ENCODE measurements at regions not wholly inside any gene's neighbourhood (a gene's known extent, or its start where the extent isn't known, plus 50 kb on each side); places are given as distances from the start of the nearest gene placed in this dataset.

- no peak for ATAC-seq
- 33% methylated on average over 1 of the region's 3 CpGs for WGBS (ENCODE audit: insufficient coverage)
- intact Hi-C loops (cut with micrococcal nuclease): no loop called here
- Mint-ChIP-seq H3K4me3 (no peak overlapping the region), H3K27ac (no peak overlapping the region), H3K4me1 (no peaks in the 10 kb centered on the region), H3K9me3 (no peaks in the 10 kb centered on the region), H3K27me3 (ENCODE audit: low read depth in 2 of 2) (peaks cover 16 to 54% of the 10 kb centered on the region in 2 donors), H3K36me3 (no peaks in the 10 kb centered on the region)
- DNase-seq: no peak
- Histone ChIP-seq H3K4me1 (ENCODE audit: control insufficient read depth, insufficient read depth, low read length) (no peaks in the 10 kb centered on the region), H3K4me3 (ENCODE audit: low read length) (no peak overlapping the region), H3K27ac (ENCODE audit: low read length) (no peak overlapping the region), H3K27me3 (ENCODE audit: control insufficient read depth, insufficient read depth, low read length) (peaks cover 3% of the 10 kb centered on the region), H3K9me3 (ENCODE audit: control insufficient read depth, insufficient read depth, low read length) (no peaks in the 10 kb centered on the region), H3K36me3 (ENCODE audit: control insufficient read depth, insufficient read depth, low read length) (no peaks in the 10 kb centered on the region)
- TF ChIP-seq, protein P1, sequence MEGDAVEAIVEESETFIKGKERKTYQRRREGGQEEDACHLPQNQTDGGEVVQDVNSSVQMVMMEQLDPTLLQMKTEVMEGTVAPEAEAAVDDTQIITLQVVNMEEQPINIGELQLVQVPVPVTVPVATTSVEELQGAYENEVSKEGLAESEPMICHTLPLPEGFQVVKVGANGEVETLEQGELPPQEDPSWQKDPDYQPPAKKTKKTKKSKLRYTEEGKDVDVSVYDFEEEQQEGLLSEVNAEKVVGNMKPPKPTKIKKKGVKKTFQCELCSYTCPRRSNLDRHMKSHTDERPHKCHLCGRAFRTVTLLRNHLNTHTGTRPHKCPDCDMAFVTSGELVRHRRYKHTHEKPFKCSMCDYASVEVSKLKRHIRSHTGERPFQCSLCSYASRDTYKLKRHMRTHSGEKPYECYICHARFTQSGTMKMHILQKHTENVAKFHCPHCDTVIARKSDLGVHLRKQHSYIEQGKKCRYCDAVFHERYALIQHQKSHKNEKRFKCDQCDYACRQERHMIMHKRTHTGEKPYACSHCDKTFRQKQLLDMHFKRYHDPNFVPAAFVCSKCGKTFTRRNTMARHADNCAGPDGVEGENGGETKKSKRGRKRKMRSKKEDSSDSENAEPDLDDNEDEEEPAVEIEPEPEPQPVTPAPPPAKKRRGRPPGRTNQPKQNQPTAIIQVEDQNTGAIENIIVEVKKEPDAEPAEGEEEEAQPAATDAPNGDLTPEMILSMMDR (IDR thresholded peaks at IDR 0.05): no peak
These were observed 1157.7 kb downstream of the BCL11B start for GRCh38 chr14:98114122-98114895.

- no peak overlapping the region for H3K4me3 Mint-ChIP-seq
- 100% methylated on average over 1 of the region's 1 CpG for WGBS (ENCODE audit: insufficient coverage)
- intact Hi-C loops (cut with micrococcal nuclease): no loop called here
These were observed 1157.1 kb downstream of the BCL11B start for GRCh38 chr14:98114946-98115345.

GRCh38 chr14:98118749-98119148 lies 1153.2 kb downstream of the BCL11B start:
- Histone ChIP-seq H3K4me1 (ENCODE audit: control insufficient read depth, insufficient read depth, low read length) (peaks cover 5% of the 10 kb centered on the region), H3K9me3 (ENCODE audit: control insufficient read depth, insufficient read depth, low read length) (peaks cover 3% of the 10 kb centered on the region), H3K27me3 (ENCODE audit: control insufficient read depth, insufficient read depth, low read length) (no peaks in the 10 kb centered on the region), H3K4me3 (ENCODE audit: low read length) (no peak overlapping the region), H3K36me3 (ENCODE audit: control insufficient read depth, insufficient read depth, low read length) (no peaks in the 10 kb centered on the region), H3K27ac (ENCODE audit: low read length) (no peak overlapping the region)
- ATAC-seq (no peak), DNase-seq (no peak)
- H3K4me3 Mint-ChIP-seq: no peak overlapping the region
- intact Hi-C loops (cut with micrococcal nuclease): no loop called here
- peaks cover 5% of the 10 kb centered on the region for H3K36me3 Mint-ChIP-seq
- peaks cover 26 to 29% of the 10 kb centered on the region in 2 donors for H3K4me1 Mint-ChIP-seq
- no peak overlapping the region for H3K27ac Mint-ChIP-seq
- no peaks in the 10 kb centered on the region for H3K9me3 Mint-ChIP-seq
- H3K27me3 Mint-ChIP-seq (ENCODE audit: low read depth in 2 of 2): peaks cover 13 to 35% of the 10 kb centered on the region in 2 donors
- TF ChIP-seq, protein P1 (IDR thresholded peaks at IDR 0.05): no peak

More at GRCh38 chr14:98114946-98115345, 1157.1 kb downstream of the BCL11B start:
- Histone ChIP-seq H3K36me3 (ENCODE audit: control insufficient read depth, insufficient read depth, low read length) (no peaks in the 10 kb centered on the region), H3K4me3 (ENCODE audit: low read length) (no peak overlapping the region), H3K9me3 (ENCODE audit: control insufficient read depth, insufficient read depth, low read length) (no peaks in the 10 kb centered on the region), H3K27me3 (ENCODE audit: control insufficient read depth, insufficient read depth, low read length) (no peaks in the 10 kb centered on the region), H3K4me1 (ENCODE audit: control insufficient read depth, insufficient read depth, low read length) (no peaks in the 10 kb centered on the region), H3K27ac (ENCODE audit: low read length) (no peak overlapping the region)
- Mint-ChIP-seq H3K4me1 (no peaks in the 10 kb centered on the region), H3K36me3 (no peaks in the 10 kb centered on the region), H3K27ac (no peak overlapping the region), H3K9me3 (no peaks in the 10 kb centered on the region), H3K27me3 (ENCODE audit: low read depth in 2 of 2) (peaks cover 16 to 52% of the 10 kb centered on the region in 2 donors)
- ATAC-seq (no peak), DNase-seq (no peak)
- TF ChIP-seq, protein P1 (IDR thresholded peaks at IDR 0.05): no peak

DNA sequence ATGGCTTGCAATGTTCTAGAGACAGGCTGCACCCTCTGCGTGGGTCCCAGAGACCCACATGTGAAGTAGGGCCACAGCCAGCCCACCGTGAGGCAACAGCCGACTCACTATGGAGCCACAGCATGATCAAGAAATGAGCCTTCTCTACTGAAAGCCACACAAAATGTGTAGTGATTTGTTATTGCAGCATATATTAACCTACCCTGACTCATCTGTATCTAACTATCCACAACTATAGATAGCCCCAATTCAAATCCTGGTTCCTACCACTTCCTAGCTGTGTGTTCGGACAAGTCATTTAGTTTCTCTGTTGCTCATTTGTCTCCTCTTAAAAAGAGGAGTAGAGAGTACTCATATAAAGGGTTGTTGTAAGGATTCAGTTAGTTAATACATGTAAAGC lies 1152.3 kb downstream of the BCL11B start:
- Histone ChIP-seq H3K36me3 (ENCODE audit: control insufficient read depth, insufficient read depth, low read length) (no peaks in the 10 kb centered on the region), H3K9me3 (ENCODE audit: control insufficient read depth, insufficient read depth, low read length) (peaks cover 11% of the 10 kb centered on the region), H3K4me1 (ENCODE audit: control insufficient read depth, insufficient read depth, low read length) (peaks cover 5% of the 10 kb centered on the region), H3K27ac (ENCODE audit: low read length) (no peak overlapping the region), H3K4me3 (ENCODE audit: low read length) (no peak overlapping the region), H3K27me3 (ENCODE audit: control insufficient read depth, insufficient read depth, low read length) (no peaks in the 10 kb centered on the region)
- TF ChIP-seq, protein P1 (IDR thresholded peaks at IDR 0.05): no peak
- DNase-seq (no peak), ATAC-seq (no peak)
- H3K4me3 Mint-ChIP-seq: no peak overlapping the region
- intact Hi-C loops (cut with micrococcal nuclease): no loop called here
- WGBS (ENCODE audit: insufficient coverage): 91% methylated on average over 4 of the region's 4 CpGs
- peaks cover 5% of the 10 kb centered on the region for H3K36me3 Mint-ChIP-seq
- no peaks in the 10 kb centered on the region for H3K9me3 Mint-ChIP-seq
- H3K27me3 Mint-ChIP-seq (ENCODE audit: low read depth in 2 of 2): peaks cover 10 to 30% of the 10 kb centered on the region in 2 donors
- H3K4me1 Mint-ChIP-seq: peaks cover 26 to 38% of the 10 kb centered on the region in 2 donors
- no peak overlapping the region for H3K27ac Mint-ChIP-seq
